ENCODE measurements at regions not wholly inside any gene's neighbourhood (a gene's known extent, or its start where the extent isn't known, plus 50 kb on each side); places are given as distances from the start of the nearest gene placed in this dataset.

- DNase-seq (ENCODE audit: low read depth in 2 of 2), result no peak
Observed at GRCh38 chr20:59431014-59431413, 130.6 kb downstream of the EDN3 start.

GRCh38 chr20:59434960-59435359, 134.5 kb downstream of the EDN3 start:
- DNase-seq (ENCODE audit: low read depth in 2 of 2), result no peak

GRCh38 chr20:59435518-59435917, 135.1 kb downstream of the EDN3 start:
- DNase-seq (ENCODE audit: low read depth in 2 of 2), result no peak

- DNase-seq (ENCODE audit: low read depth in 2 of 2), result no peak
Observed at GRCh38 chr20:59437601-59438031, 137.2 kb downstream of the EDN3 start.

GRCh38 chr20:59438201-59438600, 137.8 kb downstream of the EDN3 start:
- no peak for DNase-seq (ENCODE audit: low read depth in 2 of 2)

- DNase-seq (ENCODE audit: low read depth in 2 of 2), result no peak
Observed at GRCh38 chr20:59439243-59439642, 138.8 kb downstream of the EDN3 start.

- no peak for DNase-seq (ENCODE audit: low read depth in 2 of 2)
Observed at GRCh38 chr20:59441306-59441705, 140.9 kb downstream of the EDN3 start.

GRCh38 chr20:59441860-59442810, 141.7 kb downstream of the EDN3 start:
- DNase-seq (ENCODE audit: low read depth in 2 of 2), result no peak

GRCh38 chr20:59443550-59443949, 143.1 kb downstream of the EDN3 start:
- no peak for DNase-seq (ENCODE audit: low read depth in 2 of 2)

GRCh38 chr20:59446376-59446775, 146.0 kb downstream of the EDN3 start:
- DNase-seq (ENCODE audit: low read depth in 2 of 2), result no peak

GRCh38 chr20:59448196-59448595, 147.8 kb downstream of the EDN3 start:
- DNase-seq (ENCODE audit: low read depth in 2 of 2), result no peak

- no peak for DNase-seq (ENCODE audit: low read depth in 2 of 2)
Observed at GRCh38 chr20:59448851-59449444, 148.5 kb downstream of the EDN3 start.

GRCh38 chr20:59451066-59451630, 150.7 kb downstream of the EDN3 start:
- DNase-seq (ENCODE audit: low read depth in 2 of 2), result no peak

GRCh38 chr20:59451641-59452040, 151.2 kb downstream of the EDN3 start:
- DNase-seq (ENCODE audit: low read depth in 2 of 2), result no peak

GRCh38 chr20:59452856-59453255, 151.5 kb upstream of the PHACTR3 start:
- DNase-seq (ENCODE audit: low read depth in 2 of 2), result no peak

- DNase-seq (ENCODE audit: low read depth in 2 of 2), result no peak
Observed at GRCh38 chr20:59453759-59454560, 150.4 kb upstream of the PHACTR3 start.

- DNase-seq (ENCODE audit: low read depth in 2 of 2), result no peak
Observed at GRCh38 chr20:59455402-59456341, 148.7 kb upstream of the PHACTR3 start.

GRCh38 chr20:59456342-59457279, 147.7 kb upstream of the PHACTR3 start:
- no peak for DNase-seq (ENCODE audit: low read depth in 2 of 2)

GRCh38 chr20:59458645-59459044, 145.7 kb upstream of the PHACTR3 start:
- DNase-seq (ENCODE audit: low read depth in 2 of 2), result no peak

GRCh38 chr20:59459586-59459985, 144.8 kb upstream of the PHACTR3 start:
- no peak for DNase-seq (ENCODE audit: low read depth in 2 of 2)

Measured in activated CD8-positive, alpha-beta memory T cell treated with anti-CD3 and anti-CD28 coated beads for 4 hours (primary cell).